Heart right ventricle (tissue), 16 donors: ENCODE measurements at regions not wholly inside any gene's neighbourhood (a gene's known extent, or its start where the extent isn't known, plus 50 kb on each side); places are given as distances from the start of the nearest gene placed in this dataset.

Source experiments
- ATAC-seq, 8 donors: fragments of 200-7000 bp; cut with Tn5 transposase; one replicate each; pipeline ENCODE4 v1.9.1; 2020; ENCODE audit warnings: mild to moderate bottlenecking in 8 of 8, moderate library complexity in 8 of 8, moderate number of reproducible peaks in 1 of 8
- DNase-seq, 2 donors: peaks; one replicate each; pipeline ENCODE4 v3.0.0-alpha.2; 2020
- H3K27ac ChIP-seq, 10 donors: fragments of 200-600 bp; sonication (generic) in 2 of 10; one replicate each; pipeline versions ENCODE4 v1.5.0 to v1.8.0; 2020 to 2022; ENCODE audit warnings: mild to moderate bottlenecking in 3 of 10
- H3K27me3 ChIP-seq, 7 donors: fragments of 200-600 bp; one replicate each; pipeline ENCODE4 v1.8.0; 2021 to 2022; ENCODE audit warnings: mild to moderate bottlenecking in 2 of 7
- H3K36me3 ChIP-seq, 9 donors: fragments of 200-600 bp; sonication (generic) in 1 of 9; one replicate each; pipeline versions ENCODE4 v1.5.0 to v1.8.0; 2020 to 2022; ENCODE audit warnings: mild to moderate bottlenecking in 2 of 9
- H3K4me1 ChIP-seq, 9 donors: fragments of 200-600 bp; sonication (generic) in 1 of 9; one replicate each; pipeline versions ENCODE4 v1.5.0 to v1.8.0; 2020 to 2022; ENCODE audit warnings: mild to moderate bottlenecking in 4 of 9
- H3K4me3 ChIP-seq, 10 donors: fragments of 200-600 bp; sonication (generic) in 2 of 10; one replicate each; pipeline versions ENCODE4 v1.5.0 to v1.8.0; 2020 to 2022; ENCODE audit warnings: mild to moderate bottlenecking in 7 of 10, moderate library complexity in 2 of 10
- H3K9me3 ChIP-seq, 11 donors: fragments of 200-600 bp in 10 of 11; sonication (generic) in 2 of 11; one replicate each; pipeline versions ENCODE4 v1.5.0 to v1.8.0; 2013 to 2022; ENCODE audit warnings: mild to moderate bottlenecking in 2 of 11, control low read depth in 1 of 11, moderate library complexity in 1 of 11
- WGBS, 2 donors: extraction: QIAGEN DNeasy Blood & Tissue Kit; methylation state at CpG; one replicate each; pipeline ENCODE4 v1.1.7; 2013; ENCODE audit warnings: inconsistent platforms in 1 of 2; 5-methylcytosine and 5-hydroxymethylcytosine counted together
- intact Hi-C, 10 donors: fragments of 100-400 bp; cut with DNase I; formaldehyde crosslinking; loops; one replicate each; pipeline versions ENCODE4 v1.11.1 to v1.14.2; 2022
- TF ChIP-seq, protein P1 (sequence below), 9 donors: fragments of 200-600 bp; sonication (generic) in 2 of 9; IDR thresholded peaks; one replicate each; pipeline versions ENCODE4 v1.5.0 to v1.8.0; 2021 to 2022; ENCODE audit warnings: antibody characterized with exemption in 9 of 9, mild to moderate bottlenecking in 5 of 9, moderate library complexity in 1 of 9
- donor health status: Arrhythmogenic right ventricular cardiomyopathy.
- donor health status: ischemic (EF 13 %, LVEDD 7.1; RV severe dilation, severe dysfunction).
- donor health status: healthy with polysubstance abuse.
- donor health status: DM: no; HTN: yes; CAD: no.
- donor health status: DM: no; HTN: no; CAD: no.
- donor health status: ischemic (EF 25% LVEDD 6.9; RV normal size, moderate dysfunction).
- donor health status: ischemic (EF 25% LVEDD 5.7; RV mildly dilated, moderate dysfunction).
- donor health status: healthy.
- donor health status: DM: yes; HTN: yes; CAD: no.
- donor health status: Ischemic cardiomyopathy.
- donor health status: ischemic (EF 35%, LVEDD 5.7; RV mildly dilated, moderate dysfunction).
- donor health status: nonischemic (EF 11% LVEDD 7.7; RV severe dilation, severe dysfunction).
- donor health status: DM: yes; HTN: yes; CAD: no.
- donor health status: PGD.
- donor health status: ischemic (EF 29% LVEDD 5.4; RV normal size, mild dysfunction).
- donor health status: nonischemic (EF 23%, LVEDD 6.1; RV moderate dilation, normal function).

DNA sequence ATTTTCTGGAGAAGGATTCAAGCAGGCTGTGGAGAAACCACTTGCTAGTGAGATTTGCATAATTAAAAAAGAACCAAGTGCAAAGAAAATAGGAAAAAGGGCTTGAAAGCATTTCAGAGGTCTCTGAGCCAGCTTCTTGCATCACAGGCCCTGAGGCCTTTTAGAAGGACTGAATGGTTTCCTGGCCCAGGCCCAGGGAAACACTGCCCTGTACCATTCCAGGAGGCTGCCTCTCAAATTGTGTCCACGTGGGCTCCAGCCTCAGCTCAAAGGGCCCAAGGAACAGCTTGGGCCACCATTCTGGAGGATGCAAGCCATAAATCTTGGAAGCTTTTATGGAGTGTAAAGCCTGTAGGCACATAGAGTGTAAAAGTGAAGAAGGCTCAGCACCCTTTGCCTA is 523.3 kb upstream of the VRK2 start:
- intact Hi-C loops, result loop anchor here in 1 of 10 donors (5.0 kb wide), 1 partner anchor 1341 kb away; the partner anchor contains the start of gene CCDC85A
- no peaks in the 10 kb centered on the region for H3K36me3 ChIP-seq
- TF ChIP-seq, protein P1, sequence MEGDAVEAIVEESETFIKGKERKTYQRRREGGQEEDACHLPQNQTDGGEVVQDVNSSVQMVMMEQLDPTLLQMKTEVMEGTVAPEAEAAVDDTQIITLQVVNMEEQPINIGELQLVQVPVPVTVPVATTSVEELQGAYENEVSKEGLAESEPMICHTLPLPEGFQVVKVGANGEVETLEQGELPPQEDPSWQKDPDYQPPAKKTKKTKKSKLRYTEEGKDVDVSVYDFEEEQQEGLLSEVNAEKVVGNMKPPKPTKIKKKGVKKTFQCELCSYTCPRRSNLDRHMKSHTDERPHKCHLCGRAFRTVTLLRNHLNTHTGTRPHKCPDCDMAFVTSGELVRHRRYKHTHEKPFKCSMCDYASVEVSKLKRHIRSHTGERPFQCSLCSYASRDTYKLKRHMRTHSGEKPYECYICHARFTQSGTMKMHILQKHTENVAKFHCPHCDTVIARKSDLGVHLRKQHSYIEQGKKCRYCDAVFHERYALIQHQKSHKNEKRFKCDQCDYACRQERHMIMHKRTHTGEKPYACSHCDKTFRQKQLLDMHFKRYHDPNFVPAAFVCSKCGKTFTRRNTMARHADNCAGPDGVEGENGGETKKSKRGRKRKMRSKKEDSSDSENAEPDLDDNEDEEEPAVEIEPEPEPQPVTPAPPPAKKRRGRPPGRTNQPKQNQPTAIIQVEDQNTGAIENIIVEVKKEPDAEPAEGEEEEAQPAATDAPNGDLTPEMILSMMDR (IDR thresholded peaks at IDR 0.05), result no peak
- no peak overlapping the region for H3K4me3 ChIP-seq
- ATAC-seq (no peak), DNase-seq (no peak)
- 84 to 87% methylated on average over 1 of the region's 1 CpG for WGBS, 2 donors
- peaks cover 0 to 27% (median 0%) of the 10 kb centered on the region in 11 donors for H3K9me3 ChIP-seq
- no peak overlapping the region for H3K27ac ChIP-seq
- H3K4me1 ChIP-seq, result no peaks in the 10 kb centered on the region
- H3K27me3 ChIP-seq, result no peaks in the 10 kb centered on the region

DNA sequence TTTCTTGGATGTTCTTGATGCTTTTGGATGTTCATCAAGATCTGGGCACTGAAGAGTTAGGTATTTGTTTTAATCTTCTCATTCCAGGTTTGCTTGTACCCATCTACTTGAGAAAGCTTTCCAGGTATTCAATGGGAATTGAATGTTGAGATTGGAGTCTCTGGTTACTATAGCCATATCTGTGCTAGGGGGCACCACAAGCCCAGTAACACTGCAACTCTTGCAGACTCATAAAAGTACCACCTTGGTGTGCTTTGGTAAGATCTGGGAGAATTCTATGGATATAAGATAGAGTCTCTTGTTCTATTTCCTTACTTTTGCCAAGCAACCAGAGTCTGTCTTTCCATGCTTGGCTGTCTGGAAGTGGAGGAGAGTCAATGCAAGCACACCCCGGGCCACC is 518.9 kb upstream of the VRK2 start:
- no peaks in the 10 kb centered on the region for H3K27me3 ChIP-seq
- H3K27ac ChIP-seq, result no peak overlapping the region
- DNase-seq, result no peak
- H3K4me3 ChIP-seq, result no peak overlapping the region
- no peaks in the 10 kb centered on the region for H3K36me3 ChIP-seq
- H3K4me1 ChIP-seq, result no peaks in the 10 kb centered on the region
- peaks cover 0 to 24% (median 0%) of the 10 kb centered on the region in 11 donors for H3K9me3 ChIP-seq
- intact Hi-C loops, result no loop called here
- TF ChIP-seq, protein P1 (IDR thresholded peaks at IDR 0.05), result no peak
- no peak for ATAC-seq
- WGBS, 2 donors, result 91 to 94% methylated on average over 1 of the region's 1 CpG

DNA sequence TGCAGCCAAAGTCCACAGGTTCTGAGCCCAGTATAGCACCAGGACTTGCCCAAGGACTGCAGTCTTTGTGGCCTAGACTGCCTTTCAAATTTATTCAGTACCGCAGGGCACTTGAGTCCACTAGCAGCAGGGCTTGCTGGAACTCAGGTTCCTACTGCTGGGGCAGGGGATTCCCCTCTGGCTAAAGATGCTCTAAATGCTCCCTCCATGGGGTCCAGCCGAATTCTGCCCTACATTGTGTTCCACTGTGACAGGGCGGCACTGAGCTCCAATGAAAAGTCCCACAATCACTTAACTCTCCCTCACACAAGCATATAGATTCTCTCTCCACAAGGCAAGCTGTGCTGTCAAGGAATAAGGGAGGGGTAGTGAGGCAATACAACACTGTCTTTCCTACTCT is 518.1 kb upstream of the VRK2 start:
- Histone ChIP-seq H3K27ac (no peak overlapping the region), H3K9me3 (peaks cover 0 to 24% (median 0%) of the 10 kb centered on the region in 11 donors), H3K4me1 (no peaks in the 10 kb centered on the region), H3K36me3 (no peaks in the 10 kb centered on the region), H3K27me3 (no peaks in the 10 kb centered on the region), H3K4me3 (no peak overlapping the region)
- intact Hi-C loops, result no loop called here
- DNase-seq (no peak), ATAC-seq (no peak)
- TF ChIP-seq, protein P1 (IDR thresholded peaks at IDR 0.05), result no peak
- 80 to 83% methylated on average over 3 of the region's 3 CpGs for WGBS, 2 donors

DNA sequence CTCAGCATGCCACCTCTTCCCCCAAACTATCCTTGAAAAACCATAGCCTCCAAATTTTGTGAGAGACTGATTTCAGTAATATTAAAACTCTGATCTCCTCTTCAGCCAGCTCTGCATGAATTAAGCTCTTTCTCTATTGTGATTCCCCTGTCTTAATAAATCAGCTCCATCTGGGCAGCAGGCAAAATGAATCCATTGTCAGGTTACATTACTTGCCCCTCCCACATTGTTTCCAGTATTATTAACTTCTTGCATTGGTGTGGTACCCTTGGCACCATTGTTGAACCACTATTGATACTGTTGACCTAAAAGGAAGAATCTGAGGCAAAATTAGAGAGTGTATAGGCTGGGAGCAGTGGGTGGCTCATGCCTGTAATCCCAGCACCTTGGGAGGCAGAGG is 512.2 kb upstream of the VRK2 start:
- intact Hi-C loops, result no loop called here

More for the DNA sequence above, 512.2 kb upstream of the VRK2 start:
- TF ChIP-seq, protein P1 (IDR thresholded peaks at IDR 0.05), result no peak
- H3K27ac ChIP-seq, result no peak overlapping the region
- no peaks in the 10 kb centered on the region for H3K9me3 ChIP-seq
- H3K36me3 ChIP-seq, result no peaks in the 10 kb centered on the region
- ATAC-seq (no peak), DNase-seq (no peak)
- H3K4me3 ChIP-seq, result no peak overlapping the region
- H3K4me1 ChIP-seq, result no peaks in the 10 kb centered on the region
- H3K27me3 ChIP-seq, result no peaks in the 10 kb centered on the region
